ENCODE measurements at regions not wholly inside any gene's neighbourhood (a gene's known extent, or its start where the extent isn't known, plus 50 kb on each side); places are given as distances from the start of the nearest gene placed in this dataset.
"Not testable (repeated sequence)": the region's sequence is repeated elsewhere in the genome, so short reads cannot be mapped to it uniquely, and the experiment has no call there.

GRCh38 chr1:68777851-68778250 lies 281.0 kb upstream of the DEPDC1 start:
- Histone ChIP-seq H3K9me3 (no peaks in the 10 kb centered on the region), H3K27me3 (replicated peaks; ENCODE audit: control insufficient read depth, insufficient read depth, low read length) (no peaks in the 10 kb centered on the region), H3K4me1 (no peaks in the 10 kb centered on the region), H3K4me3 (ENCODE audit: low read depth, low read length) (no peak overlapping the region), H3K36me3 (ENCODE audit: control insufficient read depth, insufficient read depth, low read length) (no peaks in the 10 kb centered on the region)
- no peak overlapping the region for H3K27ac Mint-ChIP-seq (ENCODE audit: unreplicated experiment)
- H3K4me3 Mint-ChIP-seq (ENCODE audit: unreplicated experiment), result no peak overlapping the region
- intact Hi-C loops (cut with micrococcal nuclease; ENCODE audit: unreplicated experiment), result no loop called here
- ChIA-PET CTCF (no interaction called here), POLR2A (no interaction called here)
- no peak for TF ChIP-seq CTCF (IDR thresholded peaks at IDR 0.05; ENCODE audit: insufficient read depth in 1 of 2, low read depth in 1 of 2, low read length in 1 of 2, severe bottlenecking in 1 of 2, unreplicated experiment in 1 of 2)
- peaks cover 11% of the 10 kb centered on the region for H3K9me3 Mint-ChIP-seq (ENCODE audit: unreplicated experiment)
- DNase-seq, result no peak
- no peaks in the 10 kb centered on the region for H3K36me3 Mint-ChIP-seq (ENCODE audit: insufficient read depth, unreplicated experiment)
- no TSS peak for BruUV-seq (replicated peaks)
- no peaks in the 10 kb centered on the region for H3K4me1 Mint-ChIP-seq (ENCODE audit: low read depth, unreplicated experiment)
- H3K27me3 Mint-ChIP-seq (ENCODE audit: insufficient read depth, unreplicated experiment), result peaks cover 3% of the 10 kb centered on the region

- H3K27me3 ChIP-seq (replicated peaks; ENCODE audit: control insufficient read depth, insufficient read depth, low read length); DNase-seq; H3K4me3 ChIP-seq (ENCODE audit: low read depth, low read length); H3K27ac Mint-ChIP-seq (ENCODE audit: unreplicated experiment); H3K4me1 Mint-ChIP-seq (ENCODE audit: low read depth, unreplicated experiment); CTCF ChIA-PET; H3K4me3 Mint-ChIP-seq (ENCODE audit: unreplicated experiment); H3K36me3 ChIP-seq (ENCODE audit: control insufficient read depth, insufficient read depth, low read length); H3K9me3 ChIP-seq; H3K36me3 Mint-ChIP-seq (ENCODE audit: insufficient read depth, unreplicated experiment); intact Hi-C loops (cut with micrococcal nuclease; ENCODE audit: unreplicated experiment); BruUV-seq (replicated peaks); H3K4me1 ChIP-seq; H3K27me3 Mint-ChIP-seq (ENCODE audit: insufficient read depth, unreplicated experiment); POLR2A ChIA-PET: not testable (repeated sequence)
- H3K9me3 Mint-ChIP-seq (ENCODE audit: unreplicated experiment), result peaks cover 11% of the 10 kb centered on the region
Measured at GRCh38 chr1:68779841-68780240, 283.0 kb upstream of the DEPDC1 start.

- Histone ChIP-seq H3K4me3 (ENCODE audit: low read depth, low read length) (no peak overlapping the region), H3K4me1 (no peaks in the 10 kb centered on the region), H3K9me3 (no peaks in the 10 kb centered on the region), H3K27me3 (replicated peaks; ENCODE audit: control insufficient read depth, insufficient read depth, low read length) (no peaks in the 10 kb centered on the region), H3K36me3 (ENCODE audit: control insufficient read depth, insufficient read depth, low read length) (no peaks in the 10 kb centered on the region)
- no peak for TF ChIP-seq CTCF (IDR thresholded peaks at IDR 0.05; ENCODE audit: insufficient read depth in 1 of 2, low read depth in 1 of 2, low read length in 1 of 2, severe bottlenecking in 1 of 2, unreplicated experiment in 1 of 2)
- Mint-ChIP-seq H3K9me3 (ENCODE audit: unreplicated experiment) (peaks cover 11% of the 10 kb centered on the region), H3K4me1 (ENCODE audit: low read depth, unreplicated experiment) (no peaks in the 10 kb centered on the region), H3K27me3 (ENCODE audit: insufficient read depth, unreplicated experiment) (no peaks in the 10 kb centered on the region), H3K27ac (ENCODE audit: unreplicated experiment) (no peak overlapping the region), H3K36me3 (ENCODE audit: insufficient read depth, unreplicated experiment) (no peaks in the 10 kb centered on the region), H3K4me3 (ENCODE audit: unreplicated experiment) (no peak overlapping the region)
- no peak for DNase-seq
- intact Hi-C loops (cut with micrococcal nuclease; ENCODE audit: unreplicated experiment), result no loop called here
- no TSS peak for BruUV-seq (replicated peaks)
- CTCF ChIA-PET, result no interaction called here
- POLR2A ChIA-PET, result no interaction called here
Measured at GRCh38 chr1:68780919-68781318, 284.0 kb upstream of the DEPDC1 start.

GRCh38 chr1:68782890-68783289 lies 286.0 kb upstream of the DEPDC1 start:
- Mint-ChIP-seq H3K36me3 (ENCODE audit: insufficient read depth, unreplicated experiment) (no peaks in the 10 kb centered on the region), H3K27ac (ENCODE audit: unreplicated experiment) (no peak overlapping the region), H3K4me1 (ENCODE audit: low read depth, unreplicated experiment) (no peaks in the 10 kb centered on the region), H3K4me3 (ENCODE audit: unreplicated experiment) (no peak overlapping the region), H3K27me3 (ENCODE audit: insufficient read depth, unreplicated experiment) (no peaks in the 10 kb centered on the region), H3K9me3 (ENCODE audit: unreplicated experiment) (peaks cover 11% of the 10 kb centered on the region)
- Histone ChIP-seq H3K4me1 (no peaks in the 10 kb centered on the region), H3K9me3 (no peaks in the 10 kb centered on the region), H3K36me3 (ENCODE audit: control insufficient read depth, insufficient read depth, low read length) (no peaks in the 10 kb centered on the region), H3K4me3 (ENCODE audit: low read depth, low read length) (no peak overlapping the region), H3K27me3 (replicated peaks; ENCODE audit: control insufficient read depth, insufficient read depth, low read length) (no peaks in the 10 kb centered on the region)
- DNase-seq, result no peak
- intact Hi-C loops (cut with micrococcal nuclease; ENCODE audit: unreplicated experiment), result no loop called here
- BruUV-seq (replicated peaks), result no TSS peak
- TF ChIP-seq CTCF (IDR thresholded peaks at IDR 0.05; ENCODE audit: insufficient read depth in 1 of 2, low read depth in 1 of 2, low read length in 1 of 2, severe bottlenecking in 1 of 2, unreplicated experiment in 1 of 2), result no peak
- ChIA-PET POLR2A (no interaction called here), CTCF (no interaction called here)
